AG10803 (cell line): ENCODE measurements at regions not wholly inside any gene's neighbourhood (a gene's known extent, or its start where the extent isn't known, plus 50 kb on each side); places are given as distances from the start of the nearest gene placed in this dataset.

ENCODE experiments used
- DNase-seq: peaks from one replicate; pipeline ENCODE4 v3.0.0; 2010; ENCODE audit warnings: low read depth
- H3K4me3 ChIP-seq: 2 replicates; pipeline ENCODE4 v1.5.1; 2011; ENCODE audit warnings: mild to moderate bottlenecking, low read length, control low read depth
- TF ChIP-seq, protein P1 (sequence below): conservative IDR thresholded peaks from 2 replicates; pipeline ENCODE4 v1.5.1; 2011; ENCODE audit warnings: mild to moderate bottlenecking, low read length, control low read depth, inconsistent platforms

DNA sequence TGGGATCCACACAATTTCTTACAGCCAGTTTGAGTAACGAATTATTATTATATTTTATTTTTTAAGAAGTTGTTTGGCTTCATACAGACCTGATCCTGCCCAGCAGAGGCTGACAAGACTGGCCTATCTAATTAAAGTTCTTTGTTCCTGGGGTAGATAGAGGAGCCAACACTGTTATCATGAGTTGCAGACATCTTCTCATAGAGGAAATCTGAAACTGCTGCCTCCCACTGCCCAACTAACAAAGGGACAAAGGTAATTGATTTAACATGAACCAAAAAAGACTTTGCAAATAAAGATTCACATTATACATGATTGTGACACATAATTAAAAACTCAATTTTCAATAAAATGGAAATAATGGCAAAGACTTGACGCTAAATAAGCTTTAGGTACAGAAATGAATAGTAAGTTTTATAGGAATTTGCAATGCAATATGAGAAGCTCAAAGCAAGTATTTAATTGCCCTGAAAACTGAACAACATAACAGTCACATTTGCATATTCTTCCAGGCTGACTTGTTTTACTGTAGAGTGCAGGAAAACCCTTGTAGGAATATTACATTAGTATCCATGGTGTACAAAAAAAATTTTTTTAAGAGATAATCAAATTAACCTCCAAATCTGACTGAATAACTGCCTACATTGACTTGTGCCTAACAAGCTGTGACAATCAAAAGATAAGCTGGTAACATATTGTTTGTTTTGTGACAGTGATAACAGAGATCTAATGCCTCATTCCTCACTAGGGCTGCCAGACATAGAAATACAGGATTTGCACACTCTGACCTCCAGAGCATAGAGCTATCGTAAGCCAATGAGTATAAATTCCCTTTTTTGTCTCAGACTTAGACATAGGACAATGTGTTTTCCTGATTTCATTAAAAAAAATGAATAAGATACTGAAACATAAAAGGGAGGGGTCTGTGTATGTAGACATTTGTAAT is 273.2 kb downstream of the MFSD1 start:
- TF ChIP-seq, protein P1, sequence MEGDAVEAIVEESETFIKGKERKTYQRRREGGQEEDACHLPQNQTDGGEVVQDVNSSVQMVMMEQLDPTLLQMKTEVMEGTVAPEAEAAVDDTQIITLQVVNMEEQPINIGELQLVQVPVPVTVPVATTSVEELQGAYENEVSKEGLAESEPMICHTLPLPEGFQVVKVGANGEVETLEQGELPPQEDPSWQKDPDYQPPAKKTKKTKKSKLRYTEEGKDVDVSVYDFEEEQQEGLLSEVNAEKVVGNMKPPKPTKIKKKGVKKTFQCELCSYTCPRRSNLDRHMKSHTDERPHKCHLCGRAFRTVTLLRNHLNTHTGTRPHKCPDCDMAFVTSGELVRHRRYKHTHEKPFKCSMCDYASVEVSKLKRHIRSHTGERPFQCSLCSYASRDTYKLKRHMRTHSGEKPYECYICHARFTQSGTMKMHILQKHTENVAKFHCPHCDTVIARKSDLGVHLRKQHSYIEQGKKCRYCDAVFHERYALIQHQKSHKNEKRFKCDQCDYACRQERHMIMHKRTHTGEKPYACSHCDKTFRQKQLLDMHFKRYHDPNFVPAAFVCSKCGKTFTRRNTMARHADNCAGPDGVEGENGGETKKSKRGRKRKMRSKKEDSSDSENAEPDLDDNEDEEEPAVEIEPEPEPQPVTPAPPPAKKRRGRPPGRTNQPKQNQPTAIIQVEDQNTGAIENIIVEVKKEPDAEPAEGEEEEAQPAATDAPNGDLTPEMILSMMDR: no peak
- H3K4me3 ChIP-seq: no peak overlapping the region
- DNase-seq: no peak

DNA sequence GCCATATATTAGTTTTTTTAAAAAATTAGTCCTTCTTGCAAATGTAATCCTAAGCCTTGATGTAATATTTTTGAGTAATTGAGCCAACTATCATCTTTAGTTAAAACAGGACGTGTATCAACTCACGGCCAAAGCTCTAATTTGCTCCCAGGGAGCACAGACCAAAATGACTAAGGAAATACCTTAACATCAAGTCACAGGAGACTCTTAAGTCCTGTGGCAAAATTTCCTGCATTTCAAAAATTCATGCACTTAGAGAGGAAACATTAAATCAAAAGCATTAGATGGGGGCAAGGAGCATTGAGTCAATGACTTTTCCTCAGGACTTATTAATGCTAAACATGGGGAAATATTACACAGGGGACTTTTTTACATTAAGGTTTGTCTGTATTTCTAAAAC is 276.0 kb downstream of the MFSD1 start:
- TF ChIP-seq, protein P1: no peak
- peak; percentile 93 for DNase-seq
- no peak overlapping the region for H3K4me3 ChIP-seq

DNA sequence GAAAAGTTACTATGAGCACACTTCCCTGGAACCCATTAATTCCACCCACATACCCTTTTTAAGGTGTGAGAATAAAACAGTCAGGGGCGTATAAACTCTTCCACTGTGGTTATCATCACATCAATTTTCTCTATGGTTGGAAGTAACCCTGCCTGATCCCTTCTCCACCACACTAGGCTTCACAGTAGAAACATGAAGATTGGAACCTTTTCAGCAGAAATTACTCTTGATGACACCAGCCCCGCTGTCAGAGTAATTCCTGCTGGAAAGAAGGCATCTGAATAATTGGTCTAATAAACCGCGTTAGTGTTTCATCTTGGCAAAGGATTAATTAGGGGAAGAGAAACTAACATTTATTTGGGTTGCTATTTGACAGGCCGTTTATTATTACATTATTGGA is 278.4 kb downstream of the MFSD1 start:
- H3K4me3 ChIP-seq: no peak overlapping the region
- TF ChIP-seq, protein P1: no peak
- DNase-seq: no peak

DNA sequence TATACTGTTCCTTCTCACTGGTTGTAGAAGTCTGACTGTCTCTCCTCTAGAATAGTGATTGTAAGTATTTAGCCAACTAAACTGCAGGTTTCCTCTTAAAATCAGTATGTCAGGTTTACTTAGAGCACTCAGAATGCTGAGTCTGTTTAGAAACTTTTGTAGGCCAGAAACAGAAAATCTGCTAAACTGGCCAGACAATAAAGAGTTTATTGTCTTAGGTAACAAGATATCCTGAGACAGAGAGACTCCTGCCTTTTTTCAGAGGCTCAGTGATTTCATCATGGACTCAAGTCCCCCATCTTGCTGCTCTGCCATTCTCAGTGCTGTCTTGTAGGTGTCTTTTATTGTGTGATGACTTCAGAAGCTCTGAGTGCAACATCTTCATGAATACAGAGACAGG is 279.0 kb downstream of the MFSD1 start:
- H3K4me3 ChIP-seq: no peak overlapping the region
- TF ChIP-seq, protein P1: no peak
- no peak for DNase-seq

DNA sequence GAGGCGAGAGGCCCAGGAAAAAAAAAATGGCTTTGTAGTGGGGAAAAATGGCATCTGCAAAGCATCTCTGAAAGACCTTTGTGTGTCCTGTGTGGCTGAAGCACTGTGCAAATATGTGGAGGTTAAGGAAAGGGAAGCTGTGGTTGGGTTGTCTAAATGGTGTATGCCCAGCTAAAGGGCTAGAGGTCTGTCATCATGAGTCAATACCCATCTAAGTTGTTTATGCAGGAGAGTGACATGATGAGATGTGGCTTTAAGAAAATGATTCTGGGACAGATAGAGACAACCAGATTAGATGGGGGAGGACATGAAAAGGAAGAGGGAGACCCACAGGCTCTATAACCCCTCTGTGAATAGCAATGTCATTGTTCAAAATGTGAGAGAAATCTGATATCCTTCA is 280.7 kb downstream of the MFSD1 start:
- no peak overlapping the region for H3K4me3 ChIP-seq
- TF ChIP-seq, protein P1: no peak
- DNase-seq: peak; percentile 66

DNA sequence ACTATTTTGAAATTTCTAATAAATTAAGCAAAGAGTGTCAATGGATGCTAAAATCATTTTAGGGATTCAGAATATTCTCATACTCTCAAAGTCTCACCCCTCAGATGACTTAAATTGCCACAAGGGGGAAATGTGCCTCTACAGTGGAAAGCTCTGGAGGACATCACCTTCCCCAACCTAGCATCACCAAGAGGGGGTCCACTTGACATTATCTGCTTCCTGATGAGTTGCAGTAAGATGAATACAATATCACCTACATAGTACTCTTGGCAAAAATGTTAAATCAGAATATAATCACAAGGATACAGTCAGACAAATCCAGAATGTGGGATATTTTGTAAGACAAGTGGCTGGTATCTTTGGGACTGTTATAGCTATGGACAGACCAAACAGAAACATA is 290.1 kb downstream of the MFSD1 start:
- TF ChIP-seq, protein P1: no peak; the same call in 1 of the 2 replicates
- H3K4me3 ChIP-seq: no peak overlapping the region
- DNase-seq: no peak

DNA sequence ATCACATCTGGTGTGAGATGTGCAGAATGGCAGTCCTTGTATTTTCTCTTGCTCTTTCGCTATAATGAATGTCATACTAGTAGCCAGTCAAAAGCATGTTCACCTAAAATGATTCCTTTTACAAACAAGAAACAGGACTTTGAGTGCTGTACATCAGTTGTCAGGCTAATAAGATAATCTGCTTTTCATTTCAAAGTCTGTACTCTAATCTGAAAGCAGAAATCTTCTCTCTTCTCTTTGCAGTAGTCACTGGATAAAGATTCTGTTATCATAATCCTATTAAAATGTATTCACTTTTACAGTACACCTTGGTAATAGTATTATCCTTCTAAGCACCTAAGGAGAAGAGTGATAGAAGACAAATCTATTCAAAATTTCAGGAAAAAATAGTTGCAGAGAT is 300.1 kb downstream of the MFSD1 start:
- no peak overlapping the region for H3K4me3 ChIP-seq
- no peak for DNase-seq
- TF ChIP-seq, protein P1: no peak
